ENCODE measurements at regions not wholly inside any gene's neighbourhood (a gene's known extent, or its start where the extent isn't known, plus 50 kb on each side); places are given as distances from the start of the nearest gene placed in this dataset.
"Not testable (repeated sequence)": the region's sequence is repeated elsewhere in the genome, so short reads cannot be mapped to it uniquely, and the experiment has no call there.

GRCh38 chr1:88330201-88330600 lies 353.9 kb upstream of the PKN2 start:
- no peak for DNase-seq

DNA sequence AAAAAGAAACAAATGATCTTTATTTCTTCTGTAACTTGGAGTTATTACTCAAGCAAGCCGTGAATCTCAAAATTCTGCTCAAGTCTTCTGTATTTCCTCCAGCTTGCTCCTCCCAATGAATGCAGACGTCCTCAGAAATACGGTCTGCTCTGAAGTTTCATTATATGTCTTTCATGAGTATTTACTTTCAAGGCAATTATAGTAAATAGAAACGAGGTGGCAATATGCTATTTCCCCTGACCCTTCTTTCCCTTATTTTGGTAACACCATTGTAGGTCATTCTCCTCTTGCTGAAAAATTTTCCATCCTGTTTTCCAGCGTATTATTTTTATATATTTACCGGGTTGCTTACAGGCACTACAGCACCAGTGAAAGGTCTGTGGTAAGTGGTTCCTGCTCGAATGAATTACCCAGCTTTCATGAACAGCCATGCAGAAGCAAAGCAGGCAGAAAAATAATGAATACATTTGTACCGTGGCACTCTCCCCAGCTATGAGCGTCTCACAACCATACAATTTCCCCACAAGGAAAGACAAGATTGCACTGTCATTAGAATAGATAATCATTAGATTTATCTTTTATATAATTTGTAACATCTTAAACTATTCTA lies 350.9 kb upstream of the PKN2 start:
- DNase-seq, result no peak

DNA sequence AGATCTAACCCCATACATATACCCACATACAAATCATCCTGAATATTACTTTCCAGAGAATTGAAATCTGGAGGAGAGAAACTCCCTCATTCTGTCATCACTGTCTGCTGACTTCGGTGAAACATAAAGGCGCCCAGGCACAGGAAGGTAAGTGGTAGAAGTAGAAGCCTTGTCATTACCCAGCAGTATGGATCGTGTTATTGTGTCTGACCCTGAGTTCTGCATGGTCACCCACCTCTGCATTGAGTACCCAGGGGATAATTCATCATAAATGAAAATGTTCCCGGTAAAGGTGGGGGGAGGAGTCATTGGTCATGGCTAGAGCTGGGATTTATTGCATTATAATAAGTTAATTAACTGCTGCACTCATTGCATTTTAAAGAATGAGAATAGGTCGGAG lies 342.6 kb upstream of the PKN2 start:
- no peak for DNase-seq

DNA sequence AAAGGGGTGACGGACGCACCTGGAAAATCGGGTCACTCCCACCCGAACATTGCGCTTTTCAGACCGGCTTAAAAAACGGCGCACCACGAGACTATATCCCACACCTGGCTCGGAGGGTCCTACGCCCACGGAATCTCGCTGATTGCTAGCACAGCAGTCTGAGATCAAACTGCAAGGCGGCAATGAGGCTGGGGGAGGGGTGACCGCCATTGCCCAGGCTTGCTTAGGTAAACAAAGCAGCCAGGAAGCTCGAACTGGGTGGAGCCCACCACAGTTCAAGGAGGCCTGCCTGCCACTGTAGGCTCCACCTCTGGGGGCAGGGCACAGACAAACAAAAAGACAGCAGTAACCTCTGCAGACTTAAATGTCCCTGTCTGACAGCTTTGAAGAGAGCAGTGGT lies 342.0 kb upstream of the PKN2 start:
- not testable (repeated sequence) for DNase-seq

- no peak for DNase-seq
Measured at GRCh38 chr1:88350648-88351047, 333.4 kb upstream of the PKN2 start.

- no peak for DNase-seq
Measured at GRCh38 chr1:88351960-88352359, 332.1 kb upstream of the PKN2 start.

- DNase-seq, result no peak
Measured at GRCh38 chr1:88354256-88354655, 329.8 kb upstream of the PKN2 start.

- no peak for DNase-seq
Measured at GRCh38 chr1:88357729-88358128, 326.3 kb upstream of the PKN2 start.

GRCh38 chr1:88371436-88372023 lies 312.5 kb upstream of the PKN2 start:
- no peak for DNase-seq

DNA sequence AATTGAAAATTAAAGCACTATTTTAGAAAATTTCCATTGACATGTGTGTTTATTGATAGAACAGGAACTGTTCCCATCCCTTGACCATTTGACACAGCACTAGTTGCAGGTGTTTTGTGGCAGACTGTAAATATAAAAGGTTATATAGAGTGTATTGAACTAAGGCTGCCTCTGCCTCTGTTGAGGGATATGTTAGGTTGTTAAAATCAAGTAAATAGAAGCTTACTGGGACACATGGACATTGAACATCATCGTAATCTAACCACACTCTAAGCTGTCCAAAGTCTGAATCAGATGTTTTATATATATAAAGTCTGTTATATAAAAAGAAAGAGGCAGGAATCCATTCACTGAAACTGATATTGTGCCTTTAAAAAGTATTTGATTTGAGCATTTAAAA lies 308.1 kb upstream of the PKN2 start:
- no peak for DNase-seq

DNA sequence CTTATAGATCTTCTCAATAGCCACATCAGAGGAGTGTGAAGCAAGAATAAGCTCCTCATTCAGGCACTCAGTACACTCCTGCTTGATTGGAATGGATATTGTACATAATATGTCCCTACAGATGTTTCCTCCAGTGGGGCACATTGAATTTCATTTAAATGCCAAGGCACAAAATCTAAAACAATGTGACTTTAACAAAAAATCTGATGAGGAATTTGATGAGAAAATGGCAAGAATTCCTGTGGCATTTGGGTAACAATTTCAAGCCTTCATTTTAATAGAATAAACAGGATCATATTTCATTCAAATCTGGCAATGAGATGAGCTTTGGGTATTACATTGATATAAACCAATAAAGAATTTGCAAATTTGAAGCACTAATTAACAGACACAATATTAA lies 307.7 kb upstream of the PKN2 start:
- no peak for DNase-seq

- DNase-seq, result no peak
Measured at GRCh38 chr1:88378560-88378959, 305.5 kb upstream of the PKN2 start.

DNA sequence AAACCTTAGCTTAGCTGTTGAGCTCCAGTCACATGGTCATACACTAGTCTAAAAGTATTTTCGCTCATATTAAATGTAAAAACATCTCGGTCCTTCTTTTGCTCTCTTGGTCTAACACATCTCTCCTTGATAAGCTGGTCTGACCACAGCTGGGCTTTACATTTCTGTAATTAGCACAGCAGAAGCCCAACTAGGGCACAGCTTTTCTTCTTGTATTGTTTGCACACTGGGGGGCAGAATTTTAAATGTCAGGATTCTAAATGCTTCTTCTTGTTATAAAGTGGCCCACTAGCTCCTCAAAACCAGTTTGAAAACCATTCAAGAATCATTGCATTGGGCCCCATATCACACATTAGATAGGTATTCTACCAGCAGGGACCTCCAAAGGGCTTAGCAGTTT lies 289.1 kb upstream of the PKN2 start:
- DNase-seq, result peak; percentile 5

DNA sequence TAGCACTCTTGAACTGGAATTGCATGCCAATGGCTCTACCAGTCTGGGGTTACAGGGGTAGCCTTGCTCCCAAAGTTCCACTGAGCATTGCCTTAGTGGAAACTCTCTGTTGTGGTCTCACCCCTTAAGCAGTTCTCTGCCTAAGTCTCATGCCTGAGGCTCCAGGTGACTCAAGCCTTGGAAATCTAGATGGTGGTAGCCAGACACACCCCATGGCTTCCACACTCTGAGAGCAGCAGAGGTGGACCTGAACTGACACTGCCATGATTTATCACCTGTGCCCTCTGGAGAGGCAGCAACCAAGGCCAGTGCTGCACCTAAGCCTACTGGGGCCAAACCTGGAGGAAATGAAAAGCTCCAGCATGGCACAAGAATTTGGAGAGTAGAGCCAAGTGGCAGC lies 285.7 kb upstream of the PKN2 start:
- DNase-seq, result no peak

DNA sequence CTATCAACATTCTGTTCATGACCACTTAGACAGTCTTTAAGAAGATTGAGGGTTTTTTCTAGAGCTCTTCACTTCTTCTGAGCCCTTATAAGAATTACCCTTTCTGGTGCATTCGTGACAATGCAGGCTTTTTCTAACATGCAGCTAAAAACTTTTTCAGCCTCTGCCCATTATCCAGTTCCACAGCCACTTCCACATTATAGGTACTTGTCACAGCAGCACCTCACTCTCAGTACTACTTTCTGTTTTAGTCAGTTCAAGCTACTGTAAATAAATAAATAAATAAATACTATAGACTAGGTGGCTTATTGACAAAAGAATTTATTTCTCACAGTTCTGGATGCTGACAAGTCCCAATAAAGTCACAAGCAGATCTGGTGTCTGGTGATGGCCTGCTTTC lies 284.4 kb upstream of the PKN2 start:
- DNase-seq, result no peak

GRCh38 chr1:88401313-88401712 lies 282.8 kb upstream of the PKN2 start:
- no peak for DNase-seq

DNA sequence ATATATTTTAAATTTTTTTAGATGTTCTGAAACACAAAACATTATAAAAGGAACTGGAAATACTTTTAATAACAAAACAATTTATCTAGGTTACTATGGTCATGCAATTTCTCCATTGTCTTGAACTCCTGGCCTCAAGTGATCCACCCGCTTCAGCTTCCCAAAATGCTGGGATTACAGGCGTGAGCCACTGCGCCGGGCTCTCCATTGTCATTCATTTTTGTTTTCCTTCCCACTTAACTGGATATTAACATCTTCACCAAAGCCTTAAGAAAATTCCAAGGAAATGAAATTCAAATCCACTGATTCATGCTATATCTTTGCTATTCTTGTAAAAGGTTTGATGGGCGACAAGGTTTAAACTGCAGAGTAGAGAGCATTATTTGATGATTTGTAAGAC lies 279.5 kb upstream of the PKN2 start:
- DNase-seq, result no peak

GRCh38 chr1:88407248-88407647 lies 276.8 kb upstream of the PKN2 start:
- no peak for DNase-seq

DNA sequence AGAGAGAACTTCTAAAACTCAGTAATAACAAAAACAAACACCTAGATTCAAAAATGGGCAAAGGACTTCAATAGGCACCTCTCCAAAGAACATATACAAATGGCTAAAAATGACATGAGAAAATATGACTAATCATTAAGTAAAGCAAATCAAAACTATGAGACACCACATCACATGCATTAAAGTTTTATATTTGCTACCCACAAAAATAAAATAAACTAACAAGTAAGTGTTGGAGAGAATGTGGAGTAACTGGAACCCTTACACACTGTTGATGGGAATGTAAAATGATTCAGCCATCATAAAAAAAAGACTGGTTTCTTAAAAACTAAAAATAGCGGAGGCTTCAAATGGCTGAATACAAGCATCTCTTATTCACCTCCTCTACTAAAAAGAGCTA lies 262.1 kb upstream of the PKN2 start:
- no peak for DNase-seq

DNA sequence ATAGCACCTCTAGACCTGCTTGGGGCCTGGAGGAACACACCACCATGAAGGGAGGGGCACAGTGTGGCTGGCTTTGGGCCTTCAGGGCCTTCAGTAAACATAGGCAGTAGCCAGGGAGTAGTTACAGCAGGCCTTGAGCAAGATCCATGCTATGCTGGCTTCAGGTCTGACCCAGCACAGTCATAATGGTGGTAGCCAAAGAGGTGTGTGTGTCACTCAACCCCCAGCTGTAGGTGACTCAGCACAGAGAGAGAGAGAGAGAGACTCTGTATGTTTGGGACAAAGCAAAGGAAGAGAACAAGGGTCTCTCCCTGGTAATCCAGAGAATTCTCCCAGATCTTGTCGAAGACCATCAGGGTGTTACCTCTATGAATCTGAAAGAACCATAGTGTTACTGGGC lies 250.5 kb upstream of the PKN2 start:
- DNase-seq, result no peak

DNA sequence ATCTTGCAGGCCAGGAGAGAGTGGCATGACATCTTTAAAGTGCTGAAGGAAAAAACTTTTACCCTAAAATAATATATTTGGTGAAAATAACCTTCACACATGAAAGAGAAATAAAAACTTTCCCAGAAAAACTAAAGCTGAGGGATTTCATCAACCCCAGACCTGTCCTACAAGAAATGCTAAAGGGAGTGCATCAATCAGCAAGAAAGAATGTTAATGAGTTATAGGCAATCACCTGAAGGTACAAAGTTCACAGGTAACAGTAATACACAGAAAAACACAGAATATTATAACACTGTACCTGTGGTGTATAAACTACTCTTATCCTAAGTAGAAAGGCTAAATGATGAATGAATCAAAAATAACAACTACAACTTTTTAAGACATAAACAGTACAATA lies 249.2 kb upstream of the PKN2 start:
- DNase-seq, result no peak

DNA sequence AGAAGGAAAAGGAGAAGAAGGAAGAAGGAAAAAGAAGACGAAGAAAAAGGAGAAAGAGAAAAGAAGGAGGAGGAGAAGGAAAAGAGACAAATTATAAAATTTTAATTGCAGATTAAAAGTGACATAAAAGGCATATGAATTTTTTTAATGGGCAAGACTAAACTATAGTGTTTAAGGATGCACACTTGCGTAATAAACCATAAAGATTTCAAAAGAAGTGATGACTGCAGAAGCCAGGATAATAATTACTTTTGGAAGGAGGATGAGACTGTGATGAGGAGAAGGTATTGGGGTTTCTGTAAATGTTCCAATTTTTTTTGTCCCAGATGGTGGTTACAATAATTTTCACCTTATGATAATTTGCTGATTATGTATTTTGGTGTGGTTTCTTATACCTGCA lies 243.1 kb upstream of the PKN2 start:
- no peak for DNase-seq

DNA sequence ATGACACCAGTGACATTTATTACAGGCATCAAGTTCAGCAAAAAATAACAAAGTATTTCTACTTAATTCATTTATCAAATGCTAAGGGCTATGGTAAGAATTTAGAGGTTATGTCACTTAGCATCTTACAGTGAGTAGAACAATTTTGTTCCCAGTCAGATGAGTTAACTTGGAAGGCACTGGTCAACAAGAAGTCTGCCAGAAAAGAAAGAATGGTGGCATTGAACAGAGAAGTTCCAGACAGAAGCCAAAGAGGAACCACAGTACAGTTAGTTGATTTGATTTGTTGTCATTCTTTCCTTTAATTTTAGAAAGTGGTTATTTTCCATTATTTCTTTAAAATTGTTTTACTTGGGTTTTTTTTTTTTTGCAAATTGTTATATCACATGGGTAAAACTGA lies 232.2 kb upstream of the PKN2 start:
- DNase-seq, result no peak

DNA sequence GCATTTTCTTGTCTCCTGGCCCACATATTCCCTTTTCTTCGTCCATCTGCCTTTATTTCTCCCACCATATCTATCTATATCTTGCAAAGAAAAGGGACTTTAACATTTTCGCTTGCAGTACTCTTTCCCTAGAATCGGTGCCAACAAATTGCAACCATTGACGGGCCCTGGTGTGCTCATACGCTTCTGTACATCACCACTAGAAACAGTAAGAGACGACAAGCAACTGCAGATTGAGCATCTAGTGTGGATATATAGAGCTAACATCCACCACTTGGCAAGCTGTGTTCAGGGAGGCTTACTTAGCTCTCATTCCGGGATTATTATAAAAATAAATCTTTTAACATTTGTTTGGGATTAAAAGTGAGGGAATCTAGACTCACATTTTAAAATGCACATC lies 230.8 kb upstream of the PKN2 start:
- no peak for DNase-seq

DNA sequence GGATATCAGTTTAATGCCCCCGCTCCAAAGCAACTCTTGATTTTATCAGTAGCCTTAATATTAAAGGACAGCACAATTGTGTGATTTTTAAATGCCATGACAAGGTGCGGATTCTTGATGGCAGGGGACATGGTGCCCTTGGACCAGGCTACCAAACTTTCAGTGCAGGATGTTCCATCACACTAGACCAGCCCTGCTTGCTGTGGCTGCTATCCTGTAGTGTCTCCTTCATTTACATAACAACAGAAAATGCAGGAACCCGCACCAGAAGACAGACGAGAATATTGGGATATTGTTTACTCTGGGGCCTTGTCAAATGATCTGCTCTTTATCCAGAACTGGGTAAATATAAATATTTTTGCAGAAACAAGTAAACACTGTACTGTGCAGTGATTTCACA lies 229.3 kb upstream of the PKN2 start:
- DNase-seq, result no peak

Data from COR-L47 (cell line).